ENCODE measurements at regions not wholly inside any gene's neighbourhood (a gene's known extent, or its start where the extent isn't known, plus 50 kb on each side); places are given as distances from the start of the nearest gene placed in this dataset.

- intact Hi-C loops (cut with micrococcal nuclease) = no loop called here
- no peak for TF ChIP-seq CTCF (conservative IDR thresholded peaks at IDR 0.05; ENCODE audit: low read depth, low read length)
- no peak for TF ChIP-seq EZH2 (IDR thresholded peaks at IDR 0.05; ENCODE audit: low read length, unreplicated experiment)
- no peak for TF ChIP-seq EZH2phosphoT487 (IDR thresholded peaks at IDR 0.05; ENCODE audit: borderline replicate concordance, low read length)
- Histone ChIP-seq H3F3A (ENCODE audit: low read length, unreplicated experiment) (no peaks in the 10 kb centered on the region), H3K79me2 (ENCODE audit: low read length) (no peaks in the 10 kb centered on the region), H3K36me3 (ENCODE audit: low read depth, low read length) (no peaks in the 10 kb centered on the region), H3K27me3 (ENCODE audit: low read length) (no peaks in the 10 kb centered on the region), H4K20me1 (ENCODE audit: low read length) (no peaks in the 10 kb centered on the region), H3K4me1 (ENCODE audit: insufficient read depth, low read length) (no peaks in the 10 kb centered on the region), H3K9me2 (replicated peaks; ENCODE audit: low read length) (no peaks in the 10 kb centered on the region), H2AFZ (ENCODE audit: low read length) (no peak overlapping the region), H3K9ac (ENCODE audit: low read length) (no peak overlapping the region), H3K9me3 (ENCODE audit: low read length) (0 out of 2 replicates have a peak, but pooled peaks cover 4% of the 10 kb centered on the region), H3K27ac (ENCODE audit: low read length) (no peak overlapping the region), H3K4me3 (ENCODE audit: low read length) (no peak overlapping the region), H3K4me2 (ENCODE audit: low read length) (no peak overlapping the region)
- no peak for DNase-seq
- ATAC-seq = no peak
- ChIA-PET POLR2A (ENCODE audit: unreplicated experiment) (no interaction called here), CTCF (no interaction called here)
- no TSS peak for BruUV-seq (replicated peaks)
Measured at GRCh38 chr2:234802845-234803171, 149.0 kb upstream of the SH3BP4 start.

DNA sequence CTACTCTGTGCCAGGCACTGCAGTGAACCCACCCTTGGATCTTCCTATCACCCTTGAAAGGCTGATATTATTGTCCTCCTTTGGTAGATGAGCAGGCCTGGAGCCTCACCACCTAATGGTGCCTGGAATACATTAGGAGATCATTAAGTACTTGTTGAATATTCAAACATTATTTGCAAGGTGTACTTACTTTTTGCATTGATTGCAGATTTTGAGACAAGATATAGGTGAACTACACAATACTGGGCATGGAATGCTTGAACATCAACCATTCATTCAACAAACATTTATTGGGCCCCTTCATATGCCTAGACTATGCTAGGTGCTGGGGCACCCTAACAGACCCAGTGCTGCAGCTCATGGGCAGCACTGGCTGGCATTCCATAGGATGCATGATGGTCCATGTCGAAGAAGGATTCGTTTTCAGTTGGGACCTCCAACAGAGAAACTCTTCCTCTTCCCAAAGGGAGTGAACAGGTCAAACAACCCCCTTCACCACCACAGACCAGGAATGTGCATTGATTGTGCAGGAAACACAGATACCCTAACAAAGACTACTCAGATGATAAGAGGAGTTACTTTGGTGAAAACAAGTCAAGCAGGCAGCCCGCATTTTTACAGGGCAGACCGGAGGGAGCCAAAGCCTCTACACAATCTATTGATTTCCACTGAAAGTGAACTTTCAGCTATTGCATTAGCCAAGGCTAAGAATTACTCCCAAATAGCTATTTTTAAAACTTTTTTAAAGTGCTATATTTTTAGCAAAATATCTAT is 149.6 kb upstream of the SH3BP4 start:
- Histone ChIP-seq H3K4me1 (ENCODE audit: insufficient read depth, low read length) (no peaks in the 10 kb centered on the region), H2AFZ (ENCODE audit: low read length) (no peak overlapping the region), H3K9me3 (ENCODE audit: low read length) (0 out of 2 replicates have a peak, but pooled peaks cover 4% of the 10 kb centered on the region), H3K27ac (ENCODE audit: low read length) (no peak overlapping the region), H3K4me3 (ENCODE audit: low read length) (no peak overlapping the region), H3K9me2 (replicated peaks; ENCODE audit: low read length) (no peaks in the 10 kb centered on the region), H3K79me2 (ENCODE audit: low read length) (no peaks in the 10 kb centered on the region), H3K27me3 (ENCODE audit: low read length) (no peaks in the 10 kb centered on the region), H3K4me2 (ENCODE audit: low read length) (no peak overlapping the region), H3K9ac (ENCODE audit: low read length) (no peak overlapping the region), H3K36me3 (ENCODE audit: low read depth, low read length) (no peaks in the 10 kb centered on the region), H4K20me1 (ENCODE audit: low read length) (no peaks in the 10 kb centered on the region), H3F3A (ENCODE audit: low read length, unreplicated experiment) (no peaks in the 10 kb centered on the region)
- DNase-seq (no peak), ATAC-seq (no peak)
- ChIA-PET CTCF (no interaction called here), POLR2A (ENCODE audit: unreplicated experiment) (no interaction called here)
- intact Hi-C loops (cut with micrococcal nuclease) = no loop called here
- no peak for TF ChIP-seq EZH2 (IDR thresholded peaks at IDR 0.05; ENCODE audit: low read length, unreplicated experiment)
- TF ChIP-seq EZH2phosphoT487 (IDR thresholded peaks at IDR 0.05; ENCODE audit: borderline replicate concordance, low read length) = no peak
- TF ChIP-seq CTCF (conservative IDR thresholded peaks at IDR 0.05; ENCODE audit: low read depth, low read length) = no peak
- no TSS peak for BruUV-seq (replicated peaks)

DNA sequence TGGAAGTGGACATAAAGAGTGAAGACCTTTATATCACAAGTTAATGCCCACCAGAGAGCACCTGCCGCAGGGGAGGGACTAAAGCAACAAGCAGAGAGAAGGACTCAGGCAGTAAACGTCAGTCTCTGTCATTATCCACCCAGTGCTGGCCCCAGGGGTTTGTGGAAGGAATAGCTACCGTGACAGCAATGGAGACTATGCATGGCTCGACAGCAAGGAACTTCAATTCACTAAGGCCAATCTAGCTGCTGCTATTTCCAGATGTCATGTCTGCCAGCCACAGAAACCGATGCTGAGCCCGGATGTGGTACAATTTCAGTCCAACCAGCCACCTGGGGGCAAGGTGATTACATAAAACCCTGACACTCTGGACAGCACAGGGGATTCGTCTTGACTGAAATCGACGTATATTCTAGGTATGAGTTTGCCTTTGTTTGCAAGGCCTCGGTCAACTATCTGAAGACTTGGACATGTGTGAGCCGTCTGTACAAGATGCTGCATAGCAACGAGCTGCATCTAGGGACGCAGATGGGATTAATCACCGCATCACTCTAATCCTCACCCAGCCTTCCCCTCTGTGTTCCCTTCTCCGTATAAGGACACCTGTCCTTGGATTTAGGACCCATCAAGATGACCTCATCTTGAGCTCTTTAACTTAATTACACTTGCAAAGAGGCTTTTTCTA is 154.1 kb upstream of the SH3BP4 start:
- H3F3A ChIP-seq (ENCODE audit: low read length, unreplicated experiment) = no peaks in the 10 kb centered on the region
- no peaks in the 10 kb centered on the region for H3K79me2 ChIP-seq (ENCODE audit: low read length)
- H3K36me3 ChIP-seq (ENCODE audit: low read depth, low read length) = no peaks in the 10 kb centered on the region
- intact Hi-C loops (cut with micrococcal nuclease) = no loop called here
- no peak overlapping the region for H2AFZ ChIP-seq (ENCODE audit: low read length)
- DNase-seq (no peak), ATAC-seq (no peak)
- no peaks in the 10 kb centered on the region for H3K9me3 ChIP-seq (ENCODE audit: low read length)
- no peak overlapping the region for H3K4me2 ChIP-seq (ENCODE audit: low read length)
- H3K9me2 ChIP-seq (replicated peaks; ENCODE audit: low read length) = no peaks in the 10 kb centered on the region
- no peak for TF ChIP-seq CTCF (conservative IDR thresholded peaks at IDR 0.05; ENCODE audit: low read depth, low read length)
- no peak for TF ChIP-seq EZH2 (IDR thresholded peaks at IDR 0.05; ENCODE audit: low read length, unreplicated experiment)
- no peak for TF ChIP-seq EZH2phosphoT487 (IDR thresholded peaks at IDR 0.05; ENCODE audit: borderline replicate concordance, low read length)
- H3K4me3 ChIP-seq (ENCODE audit: low read length) = no peak overlapping the region
- no peaks in the 10 kb centered on the region for H3K27me3 ChIP-seq (ENCODE audit: low read length)
- no peak overlapping the region for H3K27ac ChIP-seq (ENCODE audit: low read length)
- POLR2A ChIA-PET (ENCODE audit: unreplicated experiment) = no interaction called here
- H4K20me1 ChIP-seq (ENCODE audit: low read length) = no peaks in the 10 kb centered on the region
- no TSS peak for BruUV-seq (replicated peaks)
- no peaks in the 10 kb centered on the region for H3K4me1 ChIP-seq (ENCODE audit: insufficient read depth, low read length)
- no peak overlapping the region for H3K9ac ChIP-seq (ENCODE audit: low read length)
- CTCF ChIA-PET = interaction anchor here (0.6 kb wide), 1 partner anchor 31 kb away, joined by 3 read pairs; no protein-coding TSS in a partner anchor
